OCI-LY1 (cell line): ENCODE measurements at regions not wholly inside any gene's neighbourhood (a gene's known extent, or its start where the extent isn't known, plus 50 kb on each side); places are given as distances from the start of the nearest gene placed in this dataset.

Experiments used
- CTCF ChIP-seq: fragments of 200-600 bp; sonication (generic), shearing (Covaris generic); IDR thresholded peaks from 2 replicates; pipeline ENCODE4 v1.5.1; 2017; ENCODE audit warnings: mild to moderate bottlenecking, antibody characterized with exemption, low read length, moderate library complexity, mixed read lengths
- EZH2 ChIP-seq: fragments of 200-600 bp; sonication (generic), shearing (Covaris generic); IDR thresholded peaks from 2 replicates; pipeline ENCODE4 v1.8.0; 2017; ENCODE audit warnings: borderline replicate concordance, mixed run types, mild to moderate bottlenecking, antibody characterized with exemption, low read length, moderate library complexity, mixed read lengths

GRCh38 chr16:55091871-55092230 lies 161.2 kb downstream of the IRX5 start:
- TF ChIP-seq EZH2 (no peak), CTCF (no peak)
